Sigmoid colon (tissue), 6 donors: ENCODE measurements at regions not wholly inside any gene's neighbourhood (a gene's known extent, or its start where the extent isn't known, plus 50 kb on each side); places are given as distances from the start of the nearest gene placed in this dataset.

ENCODE experiments used
- DNase-seq: peaks from one replicate; pipeline ENCODE4 v3.0.0-alpha.2; 2019
- H3K27ac ChIP-seq, 4 donors: fragments of 200-600 bp; sonication (generic); one replicate each; pipeline ENCODE4 v1.5.1; 2016 to 2019; ENCODE audit warnings: mild to moderate bottlenecking in 1 of 4
- H3K27me3 ChIP-seq, 3 donors: fragments of 200-600 bp; sonication (generic); one replicate each; pipeline ENCODE4 v1.5.1; 2019; ENCODE audit warnings: mild to moderate bottlenecking in 1 of 3
- H3K36me3 ChIP-seq, 4 donors: fragments of 200-600 bp; sonication (generic); one replicate each; pipeline ENCODE4 v1.5.1; 2016 to 2019
- H3K4me1 ChIP-seq, 4 donors: fragments of 200-600 bp; sonication (generic); one replicate each; pipeline ENCODE4 v1.5.1; 2017 to 2019
- H3K4me3 ChIP-seq, 4 donors: fragments of 200-600 bp; sonication (generic); one replicate each; pipeline ENCODE4 v1.5.1; 2017 to 2019; ENCODE audit warnings: mild to moderate bottlenecking in 2 of 4, moderate library complexity in 1 of 4
- H3K9me3 ChIP-seq, 4 donors: fragments of 200-600 bp in 3 of 4; sonication (generic) in 3 of 4; one replicate each; pipeline versions ENCODE4 v1.5.1 to v1.6.1; 2013 to 2019
- EP300 ChIP-seq, 4 donors: sonication (generic); formaldehyde crosslinking; IDR thresholded peaks; one replicate each; pipeline ENCODE4 v1.6.1; 2017; ENCODE audit warnings: antibody characterized with exemption in 4 of 4
- POLR2A ChIP-seq, 2 donors: fragments of 450-650 bp; IDR thresholded peaks; one replicate each; pipeline ENCODE4 v1.6.1; 2016; ENCODE audit warnings: antibody characterized with exemption in 2 of 2, mild to moderate bottlenecking in 2 of 2, moderate library complexity in 2 of 2
- POLR2AphosphoS5 ChIP-seq, 4 donors: sonication (generic); formaldehyde crosslinking; IDR thresholded peaks; one replicate each; pipeline ENCODE4 v1.6.1; 2017; ENCODE audit warnings: antibody characterized with exemption in 4 of 4
- WGBS, 2 donors: extraction: QIAGEN DNeasy Blood & Tissue Kit; methylation state at CpG; one replicate each; pipeline ENCODE4 v1.1.7; 2013; 5-methylcytosine and 5-hydroxymethylcytosine counted together
- intact Hi-C: fragments of 100-400 bp; cut with DNase I; formaldehyde crosslinking; loops from one replicate; pipeline ENCODE4 v1.15.1; 2023
- TF ChIP-seq, protein P1 (sequence below), 4 experiments: fragments of 450-650 bp in 3 of 4; fragments of 200-600 bp in 1 of 4; IDR thresholded peaks; one replicate each; pipeline ENCODE4 v1.5.1; 2016 to 2019; ENCODE audit warnings: antibody characterized with exemption in 4 of 4, mild to moderate bottlenecking in 3 of 4, moderate library complexity in 2 of 4
- donor health status: healthy with polysubstance abuse.
- donor health status: healthy.

DNA sequence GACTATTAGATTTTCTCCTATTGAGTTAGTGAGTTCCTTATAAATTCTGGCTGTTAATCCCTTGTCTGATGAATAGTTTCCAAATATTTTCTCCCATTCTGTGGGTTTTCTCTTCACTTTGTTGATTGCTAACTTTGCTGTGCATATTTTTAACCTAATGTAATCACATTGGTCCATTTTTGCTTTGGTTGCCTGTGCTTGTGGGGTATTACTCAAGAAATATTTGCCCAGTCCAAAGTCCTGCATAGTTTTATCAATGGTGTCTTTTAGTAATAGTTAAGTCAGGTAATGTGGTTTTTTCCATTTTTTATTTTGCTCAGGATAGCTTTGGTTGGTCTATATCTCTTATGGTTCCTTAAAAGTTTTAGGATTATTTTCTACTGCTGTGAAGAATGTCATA, 490.3 kb downstream of the ARAP2 start:
- Histone ChIP-seq H3K36me3 (no peaks in the 10 kb centered on the region), H3K27me3 (no peaks in the 10 kb centered on the region), H3K9me3 (no peaks in the 10 kb centered on the region), H3K4me3 (no peak overlapping the region), H3K27ac (no peak overlapping the region), H3K4me1 (no peaks in the 10 kb centered on the region)
- intact Hi-C loops: no loop called here
- no peak for DNase-seq
- TF ChIP-seq EP300 (IDR thresholded peaks at IDR 0.05) (no peak), POLR2AphosphoS5 (IDR thresholded peaks at IDR 0.05) (no peak), POLR2A (IDR thresholded peaks at IDR 0.05) (no peak)
- TF ChIP-seq, protein P1, sequence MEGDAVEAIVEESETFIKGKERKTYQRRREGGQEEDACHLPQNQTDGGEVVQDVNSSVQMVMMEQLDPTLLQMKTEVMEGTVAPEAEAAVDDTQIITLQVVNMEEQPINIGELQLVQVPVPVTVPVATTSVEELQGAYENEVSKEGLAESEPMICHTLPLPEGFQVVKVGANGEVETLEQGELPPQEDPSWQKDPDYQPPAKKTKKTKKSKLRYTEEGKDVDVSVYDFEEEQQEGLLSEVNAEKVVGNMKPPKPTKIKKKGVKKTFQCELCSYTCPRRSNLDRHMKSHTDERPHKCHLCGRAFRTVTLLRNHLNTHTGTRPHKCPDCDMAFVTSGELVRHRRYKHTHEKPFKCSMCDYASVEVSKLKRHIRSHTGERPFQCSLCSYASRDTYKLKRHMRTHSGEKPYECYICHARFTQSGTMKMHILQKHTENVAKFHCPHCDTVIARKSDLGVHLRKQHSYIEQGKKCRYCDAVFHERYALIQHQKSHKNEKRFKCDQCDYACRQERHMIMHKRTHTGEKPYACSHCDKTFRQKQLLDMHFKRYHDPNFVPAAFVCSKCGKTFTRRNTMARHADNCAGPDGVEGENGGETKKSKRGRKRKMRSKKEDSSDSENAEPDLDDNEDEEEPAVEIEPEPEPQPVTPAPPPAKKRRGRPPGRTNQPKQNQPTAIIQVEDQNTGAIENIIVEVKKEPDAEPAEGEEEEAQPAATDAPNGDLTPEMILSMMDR (IDR thresholded peaks at IDR 0.05): no peak

DNA sequence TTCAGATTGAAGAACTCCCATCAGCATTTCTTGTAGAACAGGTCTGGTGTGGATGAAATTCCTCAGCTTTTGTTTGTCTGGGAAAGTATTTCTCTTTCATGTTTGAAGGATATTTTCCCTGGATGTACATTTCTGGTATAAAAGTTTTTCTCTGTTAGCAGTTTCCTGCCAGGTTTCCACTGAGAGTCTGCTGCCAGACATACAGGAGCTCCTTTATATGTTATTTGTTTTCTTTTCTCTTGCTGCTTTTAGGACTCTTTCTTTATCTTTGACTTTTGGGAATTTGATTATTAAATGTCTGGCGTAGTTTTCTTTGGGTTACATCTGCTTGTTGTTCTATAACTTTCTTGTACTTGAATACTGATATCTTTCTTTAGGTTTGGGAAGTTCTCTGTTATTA, 486.5 kb downstream of the ARAP2 start:
- no peak for DNase-seq
- TF ChIP-seq EP300 (IDR thresholded peaks at IDR 0.05) (no peak), POLR2AphosphoS5 (IDR thresholded peaks at IDR 0.05) (no peak), POLR2A (IDR thresholded peaks at IDR 0.05) (no peak)
- TF ChIP-seq, protein P1 (IDR thresholded peaks at IDR 0.05): no peak
- intact Hi-C loops: no loop called here
- H3K4me3 ChIP-seq: no peak overlapping the region
- H3K27me3 ChIP-seq: no peaks in the 10 kb centered on the region
- no peaks in the 10 kb centered on the region for H3K4me1 ChIP-seq
- 82 to 88% methylated on average over 1 of the region's 1 CpG for WGBS, 2 donors
- no peaks in the 10 kb centered on the region for H3K36me3 ChIP-seq
- H3K27ac ChIP-seq: no peak overlapping the region
- H3K9me3 ChIP-seq: no peaks in the 10 kb centered on the region

DNA sequence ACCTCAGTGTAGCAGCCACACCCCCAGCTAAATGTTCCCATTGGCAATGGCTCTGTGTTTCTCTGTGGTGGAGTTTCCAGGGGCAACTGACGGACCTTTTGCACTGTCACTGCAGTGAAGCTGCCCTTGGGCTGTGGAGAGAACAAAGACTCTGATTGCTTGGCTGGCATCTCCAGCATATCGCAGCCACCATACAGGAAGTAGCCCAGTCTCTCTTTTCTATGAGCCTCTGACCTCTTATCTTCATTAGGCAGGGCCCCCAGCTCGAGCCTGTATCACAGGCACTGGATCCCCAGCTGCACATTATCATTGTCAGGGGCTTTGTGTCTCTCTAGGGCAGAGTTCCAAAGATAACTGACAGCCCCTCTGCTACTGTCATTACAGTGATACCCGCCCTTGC, 483.5 kb downstream of the ARAP2 start:
- no peaks in the 10 kb centered on the region for H3K27me3 ChIP-seq
- no peak for TF ChIP-seq POLR2AphosphoS5 (IDR thresholded peaks at IDR 0.05)
- TF ChIP-seq EP300 (IDR thresholded peaks at IDR 0.05): no peak
- TF ChIP-seq POLR2A (IDR thresholded peaks at IDR 0.05): no peak
- TF ChIP-seq, protein P1 (IDR thresholded peaks at IDR 0.05): no peak
- no peak overlapping the region for H3K4me3 ChIP-seq
- intact Hi-C loops: no loop called here
- DNase-seq: no peak
- H3K27ac ChIP-seq: no peak overlapping the region
- no peaks in the 10 kb centered on the region for H3K9me3 ChIP-seq
- no peaks in the 10 kb centered on the region for H3K36me3 ChIP-seq
- WGBS, 2 donors: 65 to 67% methylated on average over 4 of the region's 4 CpGs
- H3K4me1 ChIP-seq: no peaks in the 10 kb centered on the region

DNA sequence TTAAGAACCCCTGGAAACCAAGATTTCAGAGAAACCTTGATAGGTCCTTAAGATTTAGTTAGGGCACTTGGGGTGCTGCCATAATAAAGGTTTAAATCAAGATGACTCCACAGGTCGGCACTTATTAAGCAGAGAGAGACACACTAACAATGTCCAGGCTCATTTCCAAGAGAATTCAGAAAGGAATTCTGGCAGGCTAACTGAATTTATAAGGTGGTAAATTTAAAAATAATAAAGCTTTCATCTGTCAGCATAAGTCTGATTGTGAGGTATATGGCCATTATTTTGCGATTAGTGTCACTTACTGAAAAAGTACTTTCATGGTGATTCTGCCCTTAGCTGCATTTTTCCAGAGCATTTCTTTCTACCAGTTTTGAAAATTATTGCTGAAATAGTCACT, 472.7 kb downstream of the ARAP2 start:
- Histone ChIP-seq H3K36me3 (no peaks in the 10 kb centered on the region), H3K4me1 (no peaks in the 10 kb centered on the region), H3K9me3 (no peaks in the 10 kb centered on the region), H3K4me3 (no peak overlapping the region), H3K27ac (no peak overlapping the region), H3K27me3 (no peaks in the 10 kb centered on the region)
- intact Hi-C loops: no loop called here
- WGBS, 2 donors: 79 to 85% methylated on average over 2 of the region's 2 CpGs
- no peak for TF ChIP-seq EP300 (IDR thresholded peaks at IDR 0.05)
- TF ChIP-seq POLR2AphosphoS5 (IDR thresholded peaks at IDR 0.05): no peak
- TF ChIP-seq POLR2A (IDR thresholded peaks at IDR 0.05): no peak
- TF ChIP-seq, protein P1 (IDR thresholded peaks at IDR 0.05): no peak
- DNase-seq: no peak

DNA sequence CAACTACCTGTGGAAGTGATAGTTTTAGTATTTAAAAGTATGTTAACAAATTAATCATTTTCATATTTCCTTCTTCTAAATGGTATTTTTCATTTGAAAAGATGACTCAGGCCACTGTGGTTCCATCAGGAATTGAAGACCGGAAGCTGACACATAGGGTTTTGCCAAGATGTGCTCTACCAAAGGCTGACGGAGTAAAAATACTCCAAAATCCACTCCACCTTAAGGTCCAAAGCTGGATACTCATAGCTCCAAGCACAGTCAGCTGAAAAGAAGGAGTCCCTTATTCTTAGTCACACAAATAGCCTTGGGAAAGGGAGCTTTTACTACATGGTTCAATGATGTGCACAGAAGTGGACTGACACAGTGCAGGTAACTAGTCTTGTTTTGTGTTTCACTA, 472.0 kb downstream of the ARAP2 start:
- no peak overlapping the region for H3K4me3 ChIP-seq
- intact Hi-C loops: no loop called here
- DNase-seq: no peak
- WGBS, 2 donors: 91% methylated on average over 2 of the region's 2 CpGs
- no peaks in the 10 kb centered on the region for H3K36me3 ChIP-seq
- H3K9me3 ChIP-seq: no peaks in the 10 kb centered on the region
- TF ChIP-seq POLR2AphosphoS5 (IDR thresholded peaks at IDR 0.05) (no peak), POLR2A (IDR thresholded peaks at IDR 0.05) (no peak), EP300 (IDR thresholded peaks at IDR 0.05) (no peak)
- TF ChIP-seq, protein P1 (IDR thresholded peaks at IDR 0.05): no peak
- no peaks in the 10 kb centered on the region for H3K4me1 ChIP-seq
- no peaks in the 10 kb centered on the region for H3K27me3 ChIP-seq
- H3K27ac ChIP-seq: no peak overlapping the region
